HEK293 (cell line): ENCODE measurements at regions not wholly inside any gene's neighbourhood (a gene's known extent, or its start where the extent isn't known, plus 50 kb on each side); places are given as distances from the start of the nearest gene placed in this dataset.

ENCODE experiments used
- CTCF ChIA-PET: fragments of 350-600 bp; formaldehyde crosslinking; extraction: SDS; loops from one replicate; lab custom pipeline; 2021; ENCODE audit warnings: antibody characterized with exemption; lab: Yijun Ruan, JAX
- POLR2A ChIA-PET: fragments of 300-600 bp; formaldehyde crosslinking; extraction: SDS; loops from one replicate; lab custom pipeline; 2020; ENCODE audit warnings: antibody characterized with exemption, inconsistent platforms; lab: Yijun Ruan, JAX
- H3K27ac ChIP-seq: fragments of 200-500 bp; sonication (Bioruptor generic); 2 replicates; pipeline ENCODE4 v1.5.1; 2014; ENCODE audit warnings: low read depth, low read length, control low read depth, inconsistent platforms; ENCODE audit errors: extremely low read depth
- H3K36me3 ChIP-seq, 2 experiments: fragments of 200-500 bp in 1 of 2; sonication (Bioruptor generic) in 1 of 2; 1 replicate in 1 of 2; 2 replicates in 1 of 2; pipeline ENCODE4 v1.5.1; 2014 to 2017; ENCODE audit warnings: inconsistent platforms in 2 of 2, low read length in 2 of 2; ENCODE audit not compliant: control insufficient read depth in 2 of 2, insufficient read depth in 1 of 2
- H3K4me1 ChIP-seq: fragments of 200-500 bp; sonication (Bioruptor generic); 2 replicates; pipeline ENCODE4 v1.5.1; 2014; ENCODE audit warnings: mild to moderate bottlenecking, low read length, inconsistent platforms; ENCODE audit not compliant: control insufficient read depth, insufficient read depth
- H3K4me3 ChIP-seq: 2 replicates; pipeline ENCODE4 v1.5.1; 2011; ENCODE audit warnings: low read depth, mild to moderate bottlenecking, control low read depth, low read length, moderate library complexity
- H3K9me3 ChIP-seq: fragments of 200-500 bp; sonication (Bioruptor generic); 2 replicates; pipeline ENCODE4 v1.5.1; 2014; ENCODE audit warnings: low read depth, low read length, inconsistent platforms; ENCODE audit not compliant: control insufficient read depth, insufficient read depth
- BCL11A ChIP-seq: fragments of 450-650 bp; formaldehyde crosslinking; IDR thresholded peaks from 2 replicates; pipeline ENCODE4 v1.5.1; 2016; ENCODE audit warnings: low read depth, missing biosample characterization, missing genetic modification characterization
- PRDM1 ChIP-seq: fragments of 450-650 bp; formaldehyde crosslinking; IDR thresholded peaks from 2 replicates; pipeline ENCODE4; 2016; ENCODE audit warnings: missing biosample characterization, missing genetic modification characterization
- YY1 ChIP-seq: fragments of 450-650 bp; formaldehyde crosslinking; IDR thresholded peaks from 2 replicates; pipeline ENCODE4 v1.5.1; 2018; ENCODE audit warnings: missing biosample characterization, missing genetic modification characterization
- ZBTB21 ChIP-seq: fragments of 450-650 bp; formaldehyde crosslinking; IDR thresholded peaks from 2 replicates; pipeline ENCODE4 v1.5.1; 2017; ENCODE audit warnings: missing biosample characterization, missing genetic modification characterization
- ZBTB8A ChIP-seq: fragments of 450-650 bp; formaldehyde crosslinking; IDR thresholded peaks from 2 replicates; pipeline ENCODE4 v1.5.1; 2016; ENCODE audit warnings: missing biosample characterization, missing genetic modification characterization
- ZNF10 ChIP-seq: fragments of 450-650 bp; formaldehyde crosslinking; IDR thresholded peaks from 2 replicates; pipeline ENCODE4 v1.5.1; 2017; ENCODE audit warnings: missing biosample characterization, missing genetic modification characterization
- ZNF146 ChIP-seq: fragments of 450-650 bp; formaldehyde crosslinking; IDR thresholded peaks from 2 replicates; pipeline ENCODE4 v1.5.1; 2016; ENCODE audit warnings: missing biosample characterization, missing genetic modification characterization
- ZNF202 ChIP-seq: fragments of 450-650 bp; formaldehyde crosslinking; IDR thresholded peaks from 2 replicates; pipeline ENCODE4 v1.5.1; 2016; ENCODE audit warnings: missing biosample characterization, missing genetic modification characterization, borderline replicate concordance
- ZNF350 ChIP-seq: fragments of 450-650 bp; formaldehyde crosslinking; IDR thresholded peaks from 2 replicates; pipeline ENCODE4 v1.5.0; 2017; ENCODE audit warnings: missing biosample characterization, mild to moderate bottlenecking, missing genetic modification characterization
- ZNF433 ChIP-seq: fragments of 450-650 bp; formaldehyde crosslinking; IDR thresholded peaks from 2 replicates; pipeline ENCODE4 v1.5.1; 2016; ENCODE audit warnings: missing biosample characterization, missing genetic modification characterization, low read depth
- ZNF473 ChIP-seq: fragments of 450-650 bp; formaldehyde crosslinking; IDR thresholded peaks from 2 replicates; pipeline ENCODE4 v1.5.1; 2017; ENCODE audit warnings: missing biosample characterization, missing genetic modification characterization
- ZNF558 ChIP-seq: fragments of 450-650 bp; formaldehyde crosslinking; IDR thresholded peaks from 2 replicates; pipeline ENCODE4 v1.5.1; 2016; ENCODE audit warnings: missing biosample characterization, missing genetic modification characterization
- ZNF621 ChIP-seq: fragments of 450-650 bp; formaldehyde crosslinking; IDR thresholded peaks from 2 replicates; pipeline ENCODE4 v1.5.1; 2017; ENCODE audit warnings: missing biosample characterization, missing genetic modification characterization
- ZNF624 ChIP-seq: fragments of 450-650 bp; formaldehyde crosslinking; IDR thresholded peaks from 2 replicates; pipeline ENCODE4 v1.5.1; 2017; ENCODE audit warnings: missing biosample characterization, missing genetic modification characterization
- ZNF701 ChIP-seq: fragments of 450-650 bp; formaldehyde crosslinking; IDR thresholded peaks from 2 replicates; pipeline ENCODE4 v1.5.1; 2016; ENCODE audit warnings: missing biosample characterization, missing genetic modification characterization
- ZNF707 ChIP-seq: fragments of 450-650 bp; formaldehyde crosslinking; IDR thresholded peaks from 2 replicates; pipeline ENCODE4 v1.5.1; 2016; ENCODE audit warnings: missing biosample characterization, missing genetic modification characterization
- ZNF768 ChIP-seq: fragments of 450-650 bp; formaldehyde crosslinking; IDR thresholded peaks from 2 replicates; pipeline ENCODE4 v1.5.1; 2018; ENCODE audit warnings: missing biosample characterization, mild to moderate bottlenecking, missing genetic modification characterization
- ZNF843 ChIP-seq: fragments of 450-650 bp; formaldehyde crosslinking; IDR thresholded peaks from 2 replicates; pipeline ENCODE4 v1.5.1; 2016; ENCODE audit warnings: missing biosample characterization, missing genetic modification characterization
- TF ChIP-seq, protein P1 (sequence below): fragments of 450-650 bp; formaldehyde crosslinking; IDR thresholded peaks from 2 replicates; pipeline ENCODE4; 2016; ENCODE audit warnings: missing biosample characterization, missing genetic modification characterization
- TF ChIP-seq, protein P2 (sequence below): fragments of 450-650 bp; formaldehyde crosslinking; optimal IDR thresholded peaks from 2 replicates; pipeline ENCODE3; 2016; ENCODE audit warnings: missing biosample characterization, mild to moderate bottlenecking, missing genetic modification characterization
- TF ChIP-seq, protein P3 (sequence below): fragments of 450-650 bp; formaldehyde crosslinking; IDR thresholded peaks from 2 replicates; pipeline ENCODE4 v1.5.1; 2016; ENCODE audit warnings: missing biosample characterization, missing genetic modification characterization

DNA sequence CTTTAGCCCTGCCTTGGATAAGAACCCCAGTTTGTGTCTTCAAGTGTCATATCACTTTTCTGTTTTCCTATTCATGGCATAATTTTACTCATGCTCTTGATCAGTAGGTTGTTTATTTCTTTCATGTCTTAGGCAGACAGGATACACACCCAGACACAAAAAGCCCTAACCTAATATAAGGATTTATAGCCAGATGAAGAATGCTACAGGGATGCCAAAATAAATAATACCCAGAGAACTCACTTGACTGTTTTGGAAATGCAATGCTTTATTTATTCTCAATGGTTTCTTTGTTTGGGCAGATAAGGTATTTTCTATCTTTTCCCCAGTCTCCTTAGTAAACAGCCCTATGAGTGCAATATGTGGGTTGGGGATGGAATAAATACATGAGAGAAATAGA, 424.0 kb upstream of the PDZRN3 start (continued):
- TF ChIP-seq BCL11A (tag by site-specific recombination) (no peak), ZNF146 (tag by site-specific recombination) (no peak)

DNA sequence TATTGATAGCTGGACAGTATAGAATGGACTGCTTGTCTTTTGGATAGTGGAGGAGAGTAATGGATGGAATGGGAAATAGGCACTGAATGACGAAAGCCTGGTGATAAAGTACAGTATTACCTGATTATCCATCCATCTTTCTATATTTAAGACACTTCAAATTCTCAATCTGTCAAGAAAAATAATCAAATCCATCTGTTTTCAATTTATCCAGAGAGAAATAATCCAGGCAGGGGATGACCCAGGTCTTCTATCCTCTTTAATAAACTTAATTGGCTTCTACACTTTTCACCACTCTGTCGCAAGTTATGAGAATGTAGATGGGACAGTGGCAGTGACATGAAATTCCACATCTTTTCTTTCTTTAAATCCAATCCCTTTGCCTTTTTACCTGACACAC, 420.3 kb upstream of the PDZRN3 start:
- no peak for TF ChIP-seq ZNF146 (tag by site-specific recombination)
- no peak for TF ChIP-seq PRDM1 (tag by site-specific recombination)
- TF ChIP-seq ZNF473 (tag by site-specific recombination): no peak
- TF ChIP-seq, all 188 proteins: peak for 0
- POLR2A ChIA-PET: no interaction called here
- Histone ChIP-seq H3K4me1 (no peaks in the 10 kb centered on the region), H3K27ac (no peak overlapping the region), H3K4me3 (no peak overlapping the region), H3K9me3 (no peaks in the 10 kb centered on the region), H3K36me3 (no peaks in the 10 kb centered on the region)
- CTCF ChIA-PET: no interaction called here

DNA sequence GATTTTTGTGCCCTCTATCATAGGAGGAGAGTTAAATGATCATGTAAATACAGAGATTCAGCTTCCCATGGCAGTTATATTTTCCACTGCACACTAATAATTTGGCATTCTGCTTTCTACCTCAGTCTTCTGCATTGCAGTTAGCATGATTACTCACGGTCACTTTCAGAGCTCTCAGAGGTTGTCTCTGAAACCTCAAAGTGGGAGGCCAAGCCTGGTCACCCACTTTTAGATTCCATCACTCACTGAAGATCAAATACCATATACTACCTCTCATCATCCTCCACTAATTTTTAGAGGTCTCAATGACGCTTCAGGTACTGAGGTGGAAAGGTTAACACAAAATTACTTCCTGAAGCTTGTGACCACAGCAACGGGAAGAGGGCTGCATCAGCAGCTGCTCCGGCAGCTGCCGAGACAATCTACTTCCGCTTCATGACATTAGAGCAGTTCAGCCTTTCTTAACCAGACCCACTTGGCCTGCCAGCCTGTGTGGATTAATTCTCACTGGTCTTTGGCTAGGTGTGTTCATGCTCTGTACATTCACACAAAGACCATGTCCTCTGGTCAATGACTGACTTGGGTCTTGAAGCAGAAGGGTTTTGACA, 416.4 kb upstream of the PDZRN3 start:
- Histone ChIP-seq H3K36me3 (no peaks in the 10 kb centered on the region), H3K4me1 (no peaks in the 10 kb centered on the region), H3K9me3 (no peaks in the 10 kb centered on the region), H3K4me3 (no peak overlapping the region), H3K27ac (no peak overlapping the region)
- TF ChIP-seq, protein P1, sequence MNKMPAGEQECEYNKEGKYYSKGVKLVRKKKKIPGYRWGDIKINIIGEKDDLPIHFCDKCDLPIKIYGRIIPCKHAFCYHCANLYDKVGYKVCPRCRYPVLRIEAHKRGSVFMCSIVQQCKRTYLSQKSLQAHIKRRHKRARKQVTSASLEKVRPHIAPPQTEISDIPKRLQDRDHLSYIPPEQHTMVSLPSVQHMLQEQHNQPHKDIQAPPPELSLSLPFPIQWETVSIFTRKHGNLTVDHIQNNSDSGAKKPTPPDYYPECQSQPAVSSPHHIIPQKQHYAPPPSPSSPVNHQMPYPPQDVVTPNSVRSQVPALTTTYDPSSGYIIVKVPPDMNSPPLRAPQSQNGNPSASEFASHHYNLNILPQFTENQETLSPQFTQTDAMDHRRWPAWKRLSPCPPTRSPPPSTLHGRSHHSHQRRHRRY (tag by site-specific recombination): no peak
- TF ChIP-seq ZBTB21 (tag by site-specific recombination): no peak
- no peak for TF ChIP-seq ZNF558 (tag by site-specific recombination)
- no peak for TF ChIP-seq ZNF701
- TF ChIP-seq ZNF624 (tag by site-specific recombination): no peak
- TF ChIP-seq ZBTB8A (tag by site-specific recombination): no peak
- no peak for TF ChIP-seq ZNF350 (tag by site-specific recombination)
- TF ChIP-seq, protein P2, sequence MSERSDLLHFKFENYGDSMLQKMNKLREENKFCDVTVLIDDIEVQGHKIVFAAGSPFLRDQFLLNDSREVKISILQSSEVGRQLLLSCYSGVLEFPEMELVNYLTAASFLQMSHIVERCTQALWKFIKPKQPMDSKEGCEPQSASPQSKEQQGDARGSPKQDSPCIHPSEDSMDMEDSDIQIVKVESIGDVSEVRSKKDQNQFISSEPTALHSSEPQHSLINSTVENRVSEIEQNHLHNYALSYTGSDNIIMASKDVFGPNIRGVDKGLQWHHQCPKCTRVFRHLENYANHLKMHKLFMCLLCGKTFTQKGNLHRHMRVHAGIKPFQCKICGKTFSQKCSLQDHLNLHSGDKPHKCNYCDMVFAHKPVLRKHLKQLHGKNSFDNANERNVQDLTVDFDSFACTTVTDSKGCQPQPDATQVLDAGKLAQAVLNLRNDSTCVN (tag by site-specific recombination): no peak
- TF ChIP-seq, protein P3, sequence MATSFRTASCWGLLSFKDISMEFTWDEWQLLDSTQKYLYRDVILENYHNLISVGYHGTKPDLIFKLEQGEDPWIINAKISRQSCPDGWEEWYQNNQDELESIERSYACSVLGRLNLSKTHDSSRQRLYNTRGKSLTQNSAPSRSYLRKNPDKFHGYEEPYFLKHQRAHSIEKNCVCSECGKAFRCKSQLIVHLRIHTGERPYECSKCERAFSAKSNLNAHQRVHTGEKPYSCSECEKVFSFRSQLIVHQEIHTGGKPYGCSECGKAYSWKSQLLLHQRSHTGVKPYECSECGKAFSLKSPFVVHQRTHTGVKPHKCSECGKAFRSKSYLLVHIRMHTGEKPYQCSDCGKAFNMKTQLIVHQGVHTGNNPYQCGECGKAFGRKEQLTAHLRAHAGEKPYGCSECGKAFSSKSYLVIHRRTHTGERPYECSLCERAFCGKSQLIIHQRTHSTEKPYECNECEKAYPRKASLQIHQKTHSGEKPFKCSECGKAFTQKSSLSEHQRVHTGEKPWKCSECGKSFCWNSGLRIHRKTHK (tag by site-specific recombination): no peak
- no peak for TF ChIP-seq ZNF433
- no peak for TF ChIP-seq ZNF707 (tag by site-specific recombination)
- TF ChIP-seq ZNF10: no peak
- TF ChIP-seq ZNF621: no peak
- no peak for TF ChIP-seq ZNF843 (tag by site-specific recombination)
- no peak for TF ChIP-seq ZNF202 (tag by site-specific recombination)
- TF ChIP-seq ZNF768 (tag by site-specific recombination): no peak
- no peak for TF ChIP-seq YY1
- ChIA-PET POLR2A (no interaction called here), CTCF (no interaction called here)
